ENCODE measurements at regions not wholly inside any gene's neighbourhood (a gene's known extent, or its start where the extent isn't known, plus 50 kb on each side); places are given as distances from the start of the nearest gene placed in this dataset.

DNA sequence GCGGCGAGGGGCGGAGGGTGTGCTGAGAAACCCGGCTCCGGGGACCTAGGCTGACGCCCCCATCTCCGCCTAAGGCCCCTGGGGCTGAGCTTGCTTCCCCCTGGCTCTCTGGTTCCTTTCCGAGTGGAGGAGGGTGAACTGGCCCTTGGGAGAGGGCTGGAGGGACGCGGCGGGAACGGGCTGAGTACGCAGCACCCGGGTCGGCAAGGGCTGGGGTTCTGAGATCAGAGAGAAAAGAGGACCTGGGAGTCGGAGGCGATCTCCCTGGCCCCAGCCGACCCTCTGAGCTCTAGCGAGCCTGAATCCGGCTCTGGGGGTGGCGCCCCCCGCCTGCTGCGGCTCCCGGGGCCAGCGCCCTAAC lies 270.8 kb downstream of the FOXD2 start:
- intact Hi-C loops (cut with micrococcal nuclease): no loop called here
- H2AFZ ChIP-seq (ENCODE audit: insufficient read depth, low read depth, low read length, poor library complexity, severe bottlenecking): no peak overlapping the region
- H3K27me3 ChIP-seq (replicated peaks in 1 of 4; ENCODE audit: control extremely low read depth in 1 of 4, control insufficient read depth in 3 of 4, insufficient read depth in 4 of 4, low read length in 3 of 4): peaks cover 0 to 77% (median 27%) of the 10 kb centered on the region in 4 experiments
- no peak overlapping the region for H3K27ac ChIP-seq (ENCODE audit: low read length in 2 of 2)
- no peak overlapping the region for H3K9ac ChIP-seq (ENCODE audit: low read length)
- Mint-ChIP-seq H3K9me3 (ENCODE audit: insufficient read depth) (no peaks in the 10 kb centered on the region), H3K27ac (no peak overlapping the region), H3K4me3 (peak overlapping the region; percentile 47), H3K27me3 (peaks cover 50% of the 10 kb centered on the region), H3K4me1 (peaks cover 17% of the 10 kb centered on the region)
- DNase-seq (no peak), ATAC-seq (ENCODE audit: low read depth) (no peak)
- TF ChIP-seq, protein P1, sequence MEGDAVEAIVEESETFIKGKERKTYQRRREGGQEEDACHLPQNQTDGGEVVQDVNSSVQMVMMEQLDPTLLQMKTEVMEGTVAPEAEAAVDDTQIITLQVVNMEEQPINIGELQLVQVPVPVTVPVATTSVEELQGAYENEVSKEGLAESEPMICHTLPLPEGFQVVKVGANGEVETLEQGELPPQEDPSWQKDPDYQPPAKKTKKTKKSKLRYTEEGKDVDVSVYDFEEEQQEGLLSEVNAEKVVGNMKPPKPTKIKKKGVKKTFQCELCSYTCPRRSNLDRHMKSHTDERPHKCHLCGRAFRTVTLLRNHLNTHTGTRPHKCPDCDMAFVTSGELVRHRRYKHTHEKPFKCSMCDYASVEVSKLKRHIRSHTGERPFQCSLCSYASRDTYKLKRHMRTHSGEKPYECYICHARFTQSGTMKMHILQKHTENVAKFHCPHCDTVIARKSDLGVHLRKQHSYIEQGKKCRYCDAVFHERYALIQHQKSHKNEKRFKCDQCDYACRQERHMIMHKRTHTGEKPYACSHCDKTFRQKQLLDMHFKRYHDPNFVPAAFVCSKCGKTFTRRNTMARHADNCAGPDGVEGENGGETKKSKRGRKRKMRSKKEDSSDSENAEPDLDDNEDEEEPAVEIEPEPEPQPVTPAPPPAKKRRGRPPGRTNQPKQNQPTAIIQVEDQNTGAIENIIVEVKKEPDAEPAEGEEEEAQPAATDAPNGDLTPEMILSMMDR (IDR thresholded peaks at IDR 0.05): no peak
- TF ChIP-seq EZH2 (IDR thresholded peaks at IDR 0.05; ENCODE audit: borderline replicate concordance, insufficient read depth, low read depth, low read length, poor library complexity, severe bottlenecking): no peak
- no peaks in the 10 kb centered on the region for H3K79me2 ChIP-seq (ENCODE audit: control insufficient read depth, insufficient read depth, low read length)
- no peak overlapping the region for H3K4me3 ChIP-seq (ENCODE audit: control extremely low read depth in 1 of 5, extremely low read depth in 1 of 5, insufficient read depth in 1 of 5, low read depth in 2 of 5, low read length in 4 of 5)
- H3K4me1 ChIP-seq (ENCODE audit: control insufficient read depth in 2 of 2, insufficient read depth in 2 of 2, low read length in 2 of 2): peaks cover 21 to 24% of the 10 kb centered on the region in 2 donors
- ChIA-PET CTCF (interaction anchor here (1.2 to 4.2 kb wide), 3 partner anchors 16 to 516 kb away, joined by 4 to 36 read pairs (median 24); partner anchors contain the start of gene FOXD2), POLR2A (no interaction called here)
- peak overlapping the region; percentile 75 for H3K4me2 ChIP-seq (replicated peaks; ENCODE audit: low read depth, low read length, poor library complexity, severe bottlenecking)
- H3K36me3 ChIP-seq (replicated peaks in 1 of 2; ENCODE audit: control extremely low read depth in 1 of 2, control insufficient read depth in 1 of 2, extremely low read depth in 1 of 2, insufficient read depth in 2 of 2, low read length in 1 of 2): no peaks in the 10 kb centered on the region
- WGBS (ENCODE audit: insufficient coverage): 7% methylated on average over 25 of the region's 25 CpGs
- no peaks in the 10 kb centered on the region for H4K20me1 ChIP-seq (ENCODE audit: control insufficient read depth, insufficient read depth, low read length, poor library complexity, severe bottlenecking)
- no peaks in the 10 kb centered on the region for H3K9me3 ChIP-seq (ENCODE audit: control extremely low read depth in 1 of 3, control insufficient read depth in 2 of 3, insufficient read depth in 1 of 3, low read length in 2 of 3)

GRCh38 chr1:47709019-47709871 lies 271.4 kb downstream of the FOXD2 start:
- CTCF ChIA-PET: interaction anchor here (1.1 to 4.2 kb wide), 6 partner anchors 8 to 516 kb away, joined by 3 to 36 read pairs (median 4); partner anchors contain the start of gene FOXD2
- peak; percentile 44 for DNase-seq

More at GRCh38 chr1:47709019-47709871, 271.4 kb downstream of the FOXD2 start:
- H3K9me3 ChIP-seq (ENCODE audit: control extremely low read depth in 1 of 3, control insufficient read depth in 2 of 3, insufficient read depth in 1 of 3, low read length in 2 of 3): no peaks in the 10 kb centered on the region
- POLR2A ChIA-PET: no interaction called here
- H3K79me2 ChIP-seq (ENCODE audit: control insufficient read depth, insufficient read depth, low read length): no peaks in the 10 kb centered on the region
- peak; percentile 45 for ATAC-seq (ENCODE audit: low read depth)
- peaks cover 56% of the 10 kb centered on the region for H3K27me3 Mint-ChIP-seq
- H3K27ac Mint-ChIP-seq: no peak overlapping the region
- H3K9me3 Mint-ChIP-seq (ENCODE audit: insufficient read depth): no peaks in the 10 kb centered on the region
- intact Hi-C loops (cut with micrococcal nuclease): no loop called here
- no peaks in the 10 kb centered on the region for H3K36me3 ChIP-seq (replicated peaks in 1 of 2; ENCODE audit: control extremely low read depth in 1 of 2, control insufficient read depth in 1 of 2, extremely low read depth in 1 of 2, insufficient read depth in 2 of 2, low read length in 1 of 2)
- H4K20me1 ChIP-seq (ENCODE audit: control insufficient read depth, insufficient read depth, low read length, poor library complexity, severe bottlenecking): no peaks in the 10 kb centered on the region
- H3K27ac ChIP-seq (ENCODE audit: low read length in 2 of 2): no peak overlapping the region
- peaks cover 17% of the 10 kb centered on the region for H3K4me1 Mint-ChIP-seq
- peaks cover 0 to 78% (median 27%) of the 10 kb centered on the region in 4 experiments for H3K27me3 ChIP-seq (replicated peaks in 1 of 4; ENCODE audit: control extremely low read depth in 1 of 4, control insufficient read depth in 3 of 4, insufficient read depth in 4 of 4, low read length in 3 of 4)
- H3K4me3 Mint-ChIP-seq: peak overlapping the region; percentile 32
- H2AFZ ChIP-seq (ENCODE audit: insufficient read depth, low read depth, low read length, poor library complexity, severe bottlenecking): peak overlapping the region; percentile 49
- H3K4me3 ChIP-seq (ENCODE audit: control extremely low read depth in 1 of 5, extremely low read depth in 1 of 5, insufficient read depth in 1 of 5, low read depth in 2 of 5, low read length in 4 of 5): peak overlapping the region in 3 of 5 experiments; percentile 19 to 38 (median 25)
- 2% methylated on average over 82 of the region's 82 CpGs for WGBS (ENCODE audit: insufficient coverage)
- H3K9ac ChIP-seq (ENCODE audit: low read length): peak overlapping the region; percentile 37
- H3K4me2 ChIP-seq (replicated peaks; ENCODE audit: low read depth, low read length, poor library complexity, severe bottlenecking): peak overlapping the region; percentile 75
- TF ChIP-seq, protein P1 (IDR thresholded peaks at IDR 0.05): no peak
- TF ChIP-seq EZH2 (IDR thresholded peaks at IDR 0.05; ENCODE audit: borderline replicate concordance, insufficient read depth, low read depth, low read length, poor library complexity, severe bottlenecking): no peak
- H3K4me1 ChIP-seq (ENCODE audit: control insufficient read depth in 2 of 2, insufficient read depth in 2 of 2, low read length in 2 of 2): peaks cover 21 to 24% of the 10 kb centered on the region in 2 donors

Data from B cell (primary cell).